CD1c-positive myeloid dendritic cell (primary cell): ENCODE measurements at regions not wholly inside any gene's neighbourhood (a gene's known extent, or its start where the extent isn't known, plus 50 kb on each side); places are given as distances from the start of the nearest gene placed in this dataset.

Experiments used
- DNase-seq: peaks from one replicate; pipeline ENCODE4 v3.0.0-alpha.2; 2016; ENCODE audit errors: extremely low spot score

DNA sequence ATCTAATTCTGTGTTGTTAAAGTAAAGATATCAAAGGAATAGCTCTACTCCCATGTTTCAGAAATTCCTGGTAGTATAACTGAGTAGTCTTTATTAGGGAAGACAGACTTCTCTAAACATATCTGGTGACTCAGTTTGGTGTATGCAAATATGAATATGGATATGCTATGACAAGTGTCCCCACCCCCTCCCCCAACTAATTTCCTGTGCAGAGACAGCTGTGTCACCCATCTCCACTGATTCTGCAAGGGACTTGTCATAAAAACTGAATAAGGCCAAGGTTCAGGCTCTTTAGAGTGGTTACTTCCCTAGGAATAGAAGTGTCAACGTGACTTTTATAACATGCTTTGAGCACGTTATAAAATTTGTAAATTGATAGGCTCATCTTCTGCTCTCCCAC, 429.1 kb downstream of the DAD1 start:
- DNase-seq, result peak; percentile 33

DNA sequence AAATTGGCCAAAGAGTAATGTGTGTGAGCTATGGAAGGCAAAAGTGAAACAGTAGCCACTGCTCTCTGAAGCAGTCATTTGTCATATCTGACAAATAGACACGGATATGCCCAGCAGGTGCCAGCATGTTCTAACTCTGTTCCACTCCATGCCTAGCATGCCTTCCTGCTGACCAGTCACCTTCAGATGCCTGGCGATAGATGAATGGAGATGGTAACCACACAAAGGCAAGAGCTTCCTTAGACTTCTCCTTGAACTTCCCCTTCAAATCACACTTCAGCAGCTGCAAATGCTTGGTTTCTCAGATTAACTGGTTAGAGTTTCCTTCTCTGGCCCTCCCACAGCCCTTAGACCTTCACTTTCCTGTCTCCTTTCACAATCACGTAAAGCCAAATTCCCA, 429.9 kb downstream of the DAD1 start:
- DNase-seq, result peak; percentile 5

DNA sequence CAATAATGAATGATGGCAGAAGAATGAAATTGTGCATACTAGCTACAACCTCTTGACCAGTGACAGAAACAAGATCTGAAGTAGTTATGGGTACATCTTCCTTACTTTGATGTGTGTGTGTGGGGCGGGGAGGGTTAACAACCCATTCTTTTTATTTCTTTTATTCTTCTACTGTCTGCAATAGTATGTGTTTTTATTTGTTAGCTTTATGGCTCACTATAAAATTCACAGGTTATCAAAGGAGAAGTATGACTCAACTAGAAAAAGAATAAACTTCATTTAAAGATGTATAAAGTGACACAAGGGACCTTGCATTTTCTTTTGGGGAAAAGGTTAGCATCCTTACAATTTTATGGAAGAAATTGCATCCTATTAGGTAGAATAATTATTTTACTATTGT, 430.5 kb downstream of the DAD1 start:
- no peak for DNase-seq

DNA sequence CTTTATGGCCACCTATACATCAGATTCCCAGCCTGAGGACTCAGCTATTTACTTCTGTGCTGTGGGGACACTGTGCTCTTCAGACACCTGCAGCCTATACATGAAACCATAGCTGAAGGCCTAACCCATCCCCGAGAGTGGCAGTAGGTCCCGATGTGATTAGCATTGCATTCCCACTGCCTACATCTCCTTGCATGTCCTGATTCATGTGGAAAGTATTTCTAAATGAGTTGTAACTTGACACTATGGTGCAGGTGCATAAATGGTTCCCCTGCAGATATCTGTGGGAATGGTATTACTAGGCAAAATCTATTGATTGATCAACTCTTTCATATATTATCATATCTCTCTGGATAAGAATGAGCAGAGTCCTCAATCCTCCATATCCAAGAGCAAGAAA, 433.5 kb downstream of the DAD1 start:
- no peak for DNase-seq

DNA sequence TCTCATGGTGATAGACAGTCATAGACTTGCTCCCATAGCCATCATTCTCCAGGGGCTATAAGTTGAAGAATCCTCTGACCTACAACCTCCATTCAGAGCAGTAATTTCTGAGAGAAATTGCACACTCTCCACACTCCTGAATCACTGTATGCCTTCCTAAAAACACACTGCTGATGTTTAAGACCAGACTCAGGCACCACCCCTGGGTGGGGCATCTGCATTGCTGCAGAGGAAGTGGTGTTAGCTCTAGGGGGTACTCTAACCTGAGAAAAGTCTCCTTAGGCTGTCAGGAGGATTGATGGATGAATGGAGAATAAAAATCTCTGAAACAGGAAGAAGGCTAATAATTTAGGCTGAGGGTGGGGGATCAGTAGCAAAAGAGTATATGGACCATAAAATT, 436.1 kb downstream of the DAD1 start:
- no peak for DNase-seq

DNA sequence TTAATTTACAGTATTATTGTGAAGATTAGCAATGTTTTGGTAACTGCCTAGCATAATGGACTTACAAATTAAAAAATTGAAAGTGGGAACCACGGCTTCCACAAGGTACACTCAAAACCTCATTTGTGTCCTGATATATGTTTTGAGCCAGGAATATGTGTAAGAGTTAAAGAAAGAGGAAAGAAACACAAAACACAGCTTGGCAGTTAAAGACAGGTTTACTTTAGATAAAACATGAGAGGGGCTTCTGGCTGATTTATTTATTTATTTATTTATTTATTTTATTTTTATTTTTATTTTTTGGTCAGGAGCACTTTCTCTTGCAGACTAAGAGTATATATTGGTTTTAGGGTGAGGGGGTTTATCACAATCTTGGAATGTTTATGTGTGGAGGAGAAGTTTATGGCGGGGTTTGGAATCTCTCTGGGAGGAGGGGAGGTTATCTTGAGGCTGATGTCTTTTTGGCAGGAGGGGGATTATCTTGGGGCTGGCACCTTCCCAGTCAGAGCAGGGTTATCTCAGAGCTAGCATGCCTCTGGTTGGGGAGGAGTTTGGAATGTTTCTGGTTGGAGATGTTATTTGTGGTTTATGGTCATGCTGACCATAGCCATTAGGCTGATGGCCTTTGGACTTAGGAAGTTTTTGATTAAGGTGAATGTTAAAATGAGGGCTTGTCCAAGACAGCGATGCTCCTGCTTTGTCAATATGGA, 436.7 kb downstream of the DAD1 start:
- DNase-seq, result no peak

DNA sequence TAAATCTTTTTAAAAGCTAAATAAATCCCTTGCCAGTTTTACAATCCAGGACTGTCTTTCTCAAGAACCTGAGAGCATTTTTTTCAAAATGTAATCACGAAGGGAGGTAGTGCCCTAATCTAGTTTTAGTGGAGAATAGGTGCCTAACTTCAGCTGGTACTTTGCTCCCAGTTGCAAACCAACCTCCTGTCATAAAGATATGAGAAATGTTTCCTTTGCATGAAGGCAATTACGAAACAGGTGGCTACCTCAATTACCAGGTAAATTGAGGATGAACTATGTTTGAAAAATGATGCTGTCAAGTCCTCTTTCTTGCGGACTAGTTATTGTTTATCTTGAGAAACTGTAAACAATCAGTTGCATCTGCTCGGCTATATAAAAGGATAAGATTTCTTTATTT, 437.9 kb downstream of the DAD1 start:
- DNase-seq, result no peak

DNA sequence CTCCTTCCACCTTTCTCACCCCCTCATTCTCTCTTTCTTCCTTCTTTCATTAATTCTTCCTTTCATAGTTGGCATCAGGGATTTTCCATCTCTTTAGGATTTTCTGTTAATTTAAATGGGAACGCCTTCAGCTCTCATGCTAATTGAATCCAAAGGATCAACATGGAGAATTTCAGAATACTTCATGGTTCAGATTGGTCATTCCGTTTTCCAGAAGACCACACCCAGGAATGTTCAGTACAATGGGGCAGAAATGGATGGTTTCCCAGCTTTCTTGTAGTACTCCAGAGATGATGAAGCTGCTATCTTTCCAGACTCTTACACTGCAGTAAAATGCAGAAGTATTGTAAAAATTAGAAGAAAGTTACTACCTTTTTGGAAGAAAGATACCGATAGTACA, 440.0 kb downstream of the DAD1 start:
- DNase-seq, result no peak

DNA sequence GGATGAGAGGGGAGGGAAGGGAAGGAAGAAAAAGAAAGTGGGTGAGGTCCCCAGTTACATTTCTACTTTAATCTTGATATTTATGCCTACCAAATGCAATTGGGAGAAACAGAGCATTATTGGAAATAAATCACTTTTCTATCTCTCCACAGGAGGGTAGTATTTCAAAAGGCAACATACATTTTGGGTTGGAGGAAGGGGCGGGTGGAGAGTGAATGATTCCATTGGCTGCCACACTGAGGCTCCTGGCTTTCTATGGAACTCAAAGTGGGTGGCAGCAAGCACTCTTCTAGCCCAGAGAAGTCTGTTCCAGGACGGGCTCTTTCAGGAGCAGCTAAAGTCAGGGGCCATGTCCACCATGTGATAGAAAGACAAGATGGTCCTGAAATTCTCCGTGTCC, 441.3 kb downstream of the DAD1 start:
- no peak for DNase-seq

DNA sequence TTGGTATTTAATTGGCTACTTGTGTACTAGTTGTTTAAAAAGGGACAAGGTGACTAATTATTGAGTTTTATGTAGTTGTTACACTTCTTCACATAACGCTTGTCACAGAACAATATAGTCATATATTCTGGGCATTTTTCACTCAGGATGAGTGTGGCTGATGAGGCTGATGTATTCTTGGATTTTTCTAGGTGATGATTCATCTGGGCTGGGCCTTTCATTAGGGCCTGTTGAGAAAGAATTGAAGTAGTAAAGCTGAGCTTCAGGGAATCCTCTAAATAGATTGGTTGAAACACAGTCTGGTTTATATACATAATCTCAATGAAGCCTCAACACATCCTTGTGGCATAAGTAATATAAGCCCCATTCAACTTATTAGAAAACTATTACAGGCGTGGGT, 445.7 kb downstream of the DAD1 start:
- DNase-seq, result no peak

DNA sequence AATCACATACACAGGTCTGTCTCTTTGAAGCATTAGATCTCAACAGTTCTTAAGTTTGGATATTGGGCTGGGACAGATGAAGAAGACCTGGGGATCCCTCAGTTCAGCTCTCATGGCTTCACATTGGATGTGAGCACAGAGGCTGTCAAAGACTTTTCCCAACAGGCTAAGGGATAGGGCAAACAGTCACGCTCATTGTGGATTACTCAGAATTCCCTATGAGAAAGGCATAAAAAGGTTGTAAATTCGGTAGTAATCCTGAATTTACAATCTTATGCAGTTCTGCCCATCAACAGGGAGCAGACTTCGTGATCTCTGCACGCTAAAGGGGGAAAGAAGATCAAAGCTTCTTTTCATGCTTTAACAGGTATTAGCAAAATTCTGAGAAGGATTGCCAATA, 448.4 kb downstream of the DAD1 start:
- DNase-seq, result no peak

DNA sequence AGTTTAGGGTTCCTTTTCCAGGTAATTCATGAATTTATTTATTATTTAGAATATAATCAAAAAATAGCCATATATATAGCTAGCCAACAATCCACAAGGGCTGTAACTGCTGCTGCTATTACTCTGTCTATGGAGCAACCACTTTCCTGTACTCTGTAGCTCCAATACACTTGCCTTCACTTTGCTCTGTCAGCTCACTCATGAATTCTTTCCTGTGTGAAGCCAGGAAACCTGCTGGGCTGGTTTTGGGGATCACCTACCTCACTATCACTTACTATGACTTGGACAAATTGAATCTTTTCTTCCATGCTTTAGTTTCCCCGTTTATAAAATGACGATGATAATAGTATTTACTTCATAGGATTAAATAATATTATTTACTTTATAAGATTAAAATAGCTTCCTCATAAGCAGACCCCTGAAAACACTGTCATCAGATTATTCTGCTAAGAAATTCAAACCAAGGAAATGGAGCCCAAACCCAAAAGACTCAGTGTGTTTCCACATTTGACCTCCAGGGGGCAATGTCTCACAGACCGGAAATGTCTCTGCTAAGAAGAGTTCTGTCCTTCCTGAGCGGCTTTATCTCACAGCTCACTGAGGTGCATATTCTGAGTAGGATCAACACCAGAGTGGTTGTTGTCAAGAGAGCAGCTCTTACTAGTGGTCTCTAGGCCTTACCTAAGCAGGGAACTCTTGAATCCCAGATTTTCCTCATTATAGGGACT, 457.1 kb downstream of the DAD1 start:
- DNase-seq, result peak; percentile 30

DNA sequence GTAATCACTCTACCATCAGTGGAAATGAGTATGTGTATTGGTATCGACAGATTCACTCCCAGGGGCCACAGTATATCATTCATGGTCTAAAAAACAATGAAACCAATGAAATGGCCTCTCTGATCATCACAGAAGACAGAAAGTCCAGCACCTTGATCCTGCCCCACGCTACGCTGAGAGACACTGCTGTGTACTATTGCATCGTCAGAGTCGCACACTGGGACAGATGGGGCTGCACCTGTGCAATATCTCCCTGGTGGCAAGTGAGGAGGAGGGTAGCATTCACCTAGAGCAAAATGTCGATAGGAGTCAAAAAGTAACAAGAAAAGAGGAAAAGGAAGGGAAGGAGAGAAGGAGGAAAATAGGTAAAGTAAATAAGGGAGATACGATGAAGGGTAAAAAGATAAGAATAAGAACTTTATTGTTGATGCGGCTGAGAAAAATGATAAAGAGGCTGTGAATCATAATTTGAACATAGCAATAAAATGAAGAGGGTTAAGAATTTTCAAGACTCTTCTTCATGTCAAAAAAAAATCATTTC, 450.5 kb upstream of the OR4E1 start:
- no peak for DNase-seq

DNA sequence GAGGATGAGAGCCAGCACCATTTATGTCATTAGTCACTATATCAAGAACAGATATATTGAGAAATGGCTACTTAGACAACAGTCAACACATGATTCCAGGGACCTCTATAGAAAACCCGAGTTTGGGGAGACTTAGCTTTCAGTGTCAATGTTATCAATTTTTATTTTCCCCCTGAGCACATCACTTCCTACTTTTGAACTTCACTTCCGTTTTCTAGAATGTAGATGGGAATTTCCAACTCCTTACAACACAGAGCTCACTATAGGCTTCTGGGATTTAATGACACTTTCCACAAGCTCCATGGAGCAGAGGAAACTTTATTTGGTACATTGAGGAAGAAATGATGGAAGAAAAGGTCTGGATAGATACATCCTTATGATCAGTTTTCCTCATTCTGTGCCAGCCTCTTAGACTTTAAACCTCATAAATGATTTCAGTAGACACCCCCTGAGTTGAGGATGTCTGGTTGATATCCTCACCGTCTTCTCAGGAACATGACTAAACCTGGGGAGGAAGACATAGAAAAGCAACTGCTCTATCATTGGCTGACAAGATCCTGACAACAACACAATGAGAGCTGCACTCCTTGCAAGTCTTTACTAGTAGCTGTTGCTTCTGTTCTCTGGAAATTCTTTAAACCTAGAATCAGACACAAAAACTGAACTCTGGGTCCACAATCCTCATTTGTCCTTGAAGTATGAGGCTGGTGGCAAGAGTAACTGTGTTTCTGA, 449.4 kb upstream of the OR4E1 start:
- peak; percentile 35 for DNase-seq

DNA sequence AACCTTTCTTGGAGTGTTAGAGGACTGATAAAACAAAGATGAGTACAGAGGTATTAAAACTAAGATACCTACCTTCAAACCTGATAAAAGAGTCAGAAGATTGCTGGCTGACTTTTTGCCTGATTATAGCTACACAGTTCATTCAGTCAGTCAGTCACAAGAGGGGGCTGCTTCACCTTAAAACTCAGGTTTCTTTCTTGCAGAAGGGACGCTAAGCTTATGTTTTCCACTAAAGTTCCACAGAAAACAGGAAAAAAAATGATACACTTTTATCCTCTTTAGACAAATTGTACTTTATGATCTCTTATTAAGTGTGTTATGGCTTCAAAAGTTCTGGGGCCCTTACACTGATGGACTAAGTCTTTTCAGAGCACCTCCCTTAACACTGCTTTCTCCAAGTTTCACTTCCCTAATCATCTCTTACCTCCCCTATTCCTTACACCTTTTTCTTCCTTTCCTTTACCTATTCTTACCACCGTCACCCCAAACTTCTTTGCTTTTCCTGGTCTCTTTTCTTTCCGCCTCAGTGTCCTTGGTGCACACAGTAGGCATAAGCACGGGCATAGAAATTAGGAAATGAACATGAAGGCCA, 448.7 kb upstream of the OR4E1 start:
- DNase-seq, result no peak

DNA sequence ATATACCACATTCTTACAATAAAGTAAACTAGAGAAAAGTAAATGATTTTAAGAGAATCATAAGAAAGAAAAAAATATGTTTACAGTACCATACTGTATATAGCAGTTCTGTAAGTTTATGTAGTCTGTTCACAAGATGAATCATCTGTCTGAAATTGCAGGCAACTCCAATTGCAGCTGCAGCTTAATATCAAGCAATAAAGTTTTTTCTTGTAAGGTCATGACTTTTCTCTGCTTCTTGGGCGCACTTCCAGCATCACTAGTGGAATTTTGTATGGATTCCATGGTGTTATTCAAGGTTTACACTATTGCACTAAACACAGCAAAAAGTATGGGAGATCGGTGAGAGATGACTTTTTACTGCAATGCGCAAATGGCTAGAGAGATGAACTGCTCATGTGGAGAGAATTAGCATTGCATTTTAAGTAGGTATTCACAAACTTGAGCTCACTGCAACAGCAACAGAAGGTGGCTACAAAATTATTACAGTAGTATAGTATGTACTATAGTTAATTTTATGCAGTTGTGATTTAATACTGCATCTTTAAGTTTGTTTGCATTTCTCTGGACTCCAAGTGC, 445.4 kb upstream of the OR4E1 start:
- no peak for DNase-seq

DNA sequence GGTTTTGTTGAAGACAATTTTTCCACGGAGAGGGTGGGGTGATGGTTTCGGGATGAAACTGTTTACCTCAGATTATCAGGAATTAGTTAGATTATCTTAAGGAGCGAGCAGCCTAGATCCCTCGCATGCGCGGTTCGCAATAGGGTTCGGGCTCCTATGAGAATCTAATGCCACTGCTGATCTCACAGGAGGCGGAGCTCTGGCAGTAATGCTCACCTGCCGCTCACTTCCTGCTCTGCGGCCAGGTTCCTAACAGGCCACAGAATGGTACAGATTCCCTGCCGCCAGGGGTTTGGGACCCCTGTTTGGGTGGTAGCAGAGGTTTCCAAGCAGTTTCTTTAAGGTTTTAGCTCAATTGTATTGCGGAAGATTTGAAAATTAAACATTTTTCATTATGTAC, 439.8 kb upstream of the OR4E1 start:
- DNase-seq, result no peak

DNA sequence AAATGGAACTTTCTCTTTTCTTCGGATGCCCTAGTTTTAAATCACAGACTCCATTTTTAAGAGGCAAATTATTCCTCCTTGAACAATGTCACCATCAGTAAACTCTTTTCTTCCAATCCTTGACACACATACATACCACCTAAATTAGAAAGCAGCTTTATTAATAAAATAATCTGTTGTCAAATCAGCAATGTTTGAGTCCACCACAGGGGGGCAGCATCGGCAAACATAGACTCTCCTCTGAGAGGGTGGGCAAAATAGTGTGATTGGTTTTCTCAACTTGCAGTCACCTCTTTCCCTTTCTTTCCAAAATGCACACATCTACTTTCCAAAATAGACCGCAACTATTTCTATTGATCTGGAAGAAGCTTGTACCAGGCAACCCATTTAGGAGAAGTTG, 438.4 kb upstream of the OR4E1 start:
- DNase-seq, result peak; percentile 22

DNA sequence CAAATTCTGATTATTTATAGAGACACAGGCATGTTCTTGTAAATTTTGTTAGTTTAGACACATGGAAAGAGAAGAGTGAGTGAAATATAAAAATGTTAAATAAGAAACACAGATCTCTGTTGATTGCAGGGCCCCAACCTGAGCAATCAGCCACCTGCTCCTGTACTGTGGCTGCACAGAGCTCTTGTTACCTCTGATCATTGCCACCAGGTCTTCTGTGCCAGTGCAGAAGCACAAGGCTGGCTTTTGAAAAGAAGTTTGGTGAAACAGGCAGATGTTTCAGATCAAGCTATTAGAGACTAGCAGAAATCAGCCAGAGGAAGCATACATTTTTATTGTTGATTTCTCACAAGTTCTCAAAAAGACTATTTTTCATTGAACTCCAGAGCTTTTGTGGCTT, 434.1 kb upstream of the OR4E1 start:
- no peak for DNase-seq

DNA sequence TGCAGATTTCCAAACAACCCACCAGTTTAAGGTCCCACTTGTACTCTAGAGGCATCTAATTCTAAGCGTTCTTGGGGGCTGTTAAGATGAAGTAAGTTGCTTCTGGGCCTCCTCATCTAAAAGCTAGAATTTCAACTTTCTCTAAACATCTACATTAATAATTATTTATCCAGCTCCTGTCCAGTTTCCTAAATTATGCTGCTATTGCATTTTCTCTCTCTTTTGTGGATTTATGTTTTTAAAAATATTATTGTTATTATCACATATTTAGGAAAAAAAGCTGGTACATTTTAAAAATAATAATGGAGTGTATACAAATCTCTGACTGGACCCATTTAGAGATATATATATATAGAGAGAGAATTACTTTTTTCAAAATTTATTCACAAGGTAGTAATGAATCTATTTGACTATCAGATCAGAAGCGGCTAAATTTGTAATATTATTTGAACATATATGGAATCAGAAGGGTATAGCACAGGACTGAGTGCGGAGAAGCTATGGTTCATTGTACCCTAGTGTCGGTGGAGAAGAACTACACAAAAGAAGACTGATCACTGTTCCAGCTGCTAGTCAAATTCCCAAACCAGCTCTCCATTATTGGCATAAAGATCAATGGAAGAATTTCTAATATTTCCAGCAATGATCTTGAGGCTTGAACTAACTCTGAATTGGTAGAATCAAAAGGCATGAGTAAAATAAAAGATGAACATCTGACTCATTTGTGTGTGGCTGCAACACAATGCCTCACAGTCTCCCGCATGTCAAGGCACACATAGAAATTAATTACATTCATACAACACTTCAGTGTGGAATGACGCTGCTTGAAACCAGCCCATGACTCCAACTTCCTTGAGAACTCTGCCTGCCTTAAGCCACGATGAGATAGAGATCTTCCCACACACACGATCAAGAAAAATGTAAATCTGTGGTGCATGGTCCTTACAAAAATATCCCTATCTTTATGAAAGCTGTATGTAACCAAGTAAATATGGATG, 433.4 kb upstream of the OR4E1 start:
- DNase-seq, result no peak

DNA sequence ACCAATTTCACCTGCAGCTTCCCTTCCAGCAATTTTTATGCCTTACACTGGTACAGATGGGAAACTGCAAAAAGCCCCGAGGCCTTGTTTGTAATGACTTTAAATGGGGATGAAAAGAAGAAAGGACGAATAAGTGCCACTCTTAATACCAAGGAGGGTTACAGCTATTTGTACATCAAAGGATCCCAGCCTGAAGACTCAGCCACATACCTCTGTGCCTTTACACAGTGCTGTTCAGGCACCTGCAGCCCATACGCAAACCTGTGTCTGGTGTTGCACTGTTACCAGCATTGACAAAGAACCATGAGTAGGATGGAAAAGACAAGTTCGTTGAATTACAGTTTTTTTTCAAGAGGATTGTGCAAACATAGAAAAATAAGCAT, 432.0 kb upstream of the OR4E1 start:
- no peak for DNase-seq
